Lower leg skin (tissue), 4 donors: ENCODE measurements at regions not wholly inside any gene's neighbourhood (a gene's known extent, or its start where the extent isn't known, plus 50 kb on each side); places are given as distances from the start of the nearest gene placed in this dataset.

Source experiments
- DNase-seq, 2 donors: peaks; one replicate each; pipeline ENCODE4 v3.0.0-alpha.2; 2019; ENCODE audit warnings: low spot score in 2 of 2
- H3K4me3 ChIP-seq: fragments of 200-600 bp; sonication (generic); 2 replicates; pipeline ENCODE4 v1.5.1; 2017; ENCODE audit warnings: mild to moderate bottlenecking, low read depth; ENCODE audit not compliant: poor library complexity, severe bottlenecking
- POLR2A ChIP-seq, 2 donors: fragments of 450-650 bp; IDR thresholded peaks; one replicate each; pipeline ENCODE4 v1.6.1; 2016 to 2017; ENCODE audit warnings: antibody characterized with exemption in 2 of 2, mild to moderate bottlenecking in 1 of 2, moderate library complexity in 1 of 2
- WGBS, 2 donors: methylation state at CpG; one replicate each; pipeline ENCODE4 v1.1.5; 2018; 5-methylcytosine and 5-hydroxymethylcytosine counted together
- intact Hi-C: fragments of 100-400 bp; cut with DNase I; formaldehyde crosslinking; loops from one replicate; pipeline ENCODE4 v1.15.0; 2023; ENCODE audit warnings: low total_unique reads
- microRNA counts, 2 donors: library from miRNA; unstranded; fragments of <30 nt; microRNA quantifications; one replicate each; lab custom pipeline; 2016
- microRNA-seq, 2 donors: library from miRNA; unstranded; fragments of <30 nt; microRNA quantifications; one replicate each; pipeline ENCODE4, GENCODE V29; 2016; ENCODE audit warnings: borderline replicate concordance in 2 of 2, borderline number of aligned reads in 1 of 2
- TF ChIP-seq, protein P1 (sequence below), 3 donors: fragments of 450-650 bp; IDR thresholded peaks; one replicate each; pipeline ENCODE4 v1.5.1; 2016; ENCODE audit warnings: antibody characterized with exemption in 3 of 3, mild to moderate bottlenecking in 3 of 3, moderate library complexity in 2 of 3

DNA sequence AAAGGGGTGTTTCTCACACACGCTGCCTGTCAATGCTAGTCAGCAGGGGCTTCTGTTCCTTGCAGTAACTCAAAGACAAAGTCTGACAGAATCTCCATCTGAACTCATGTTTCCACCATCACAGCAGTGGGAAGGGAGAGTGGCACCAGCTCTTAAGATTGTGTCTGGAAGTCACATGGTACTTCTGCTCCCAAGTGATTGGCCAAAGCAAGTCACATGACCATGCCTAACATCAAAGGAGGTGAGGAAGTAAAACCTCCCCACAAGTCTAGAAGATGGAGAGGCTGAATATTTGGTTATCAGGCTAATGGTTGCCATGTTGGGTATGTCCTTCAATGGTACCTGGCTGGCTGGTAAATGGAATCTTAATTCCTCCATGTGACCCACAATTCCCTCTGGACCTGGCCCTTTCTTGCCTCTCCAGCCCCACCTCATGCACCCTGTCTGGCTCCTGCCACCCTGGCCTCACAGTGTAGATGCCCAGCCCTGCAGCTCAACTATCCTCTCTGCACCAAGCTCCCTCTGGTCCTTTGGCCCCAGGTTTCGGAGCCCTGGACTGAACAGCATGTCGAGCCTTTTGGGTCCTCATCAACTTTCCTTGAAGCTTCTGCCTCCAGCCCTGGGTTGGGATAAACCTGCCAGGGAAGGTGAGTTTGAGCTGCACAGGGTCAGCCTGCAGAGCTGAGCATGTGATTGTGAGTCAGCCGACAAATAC is 51.0 kb upstream of the PMEPA1 start:
- DNase-seq: peak in 1 of 2 donors; percentile 42
- WGBS, 2 donors: 88 to 92% methylated on average over 4 of the region's 4 CpGs
- TF ChIP-seq, protein P1, sequence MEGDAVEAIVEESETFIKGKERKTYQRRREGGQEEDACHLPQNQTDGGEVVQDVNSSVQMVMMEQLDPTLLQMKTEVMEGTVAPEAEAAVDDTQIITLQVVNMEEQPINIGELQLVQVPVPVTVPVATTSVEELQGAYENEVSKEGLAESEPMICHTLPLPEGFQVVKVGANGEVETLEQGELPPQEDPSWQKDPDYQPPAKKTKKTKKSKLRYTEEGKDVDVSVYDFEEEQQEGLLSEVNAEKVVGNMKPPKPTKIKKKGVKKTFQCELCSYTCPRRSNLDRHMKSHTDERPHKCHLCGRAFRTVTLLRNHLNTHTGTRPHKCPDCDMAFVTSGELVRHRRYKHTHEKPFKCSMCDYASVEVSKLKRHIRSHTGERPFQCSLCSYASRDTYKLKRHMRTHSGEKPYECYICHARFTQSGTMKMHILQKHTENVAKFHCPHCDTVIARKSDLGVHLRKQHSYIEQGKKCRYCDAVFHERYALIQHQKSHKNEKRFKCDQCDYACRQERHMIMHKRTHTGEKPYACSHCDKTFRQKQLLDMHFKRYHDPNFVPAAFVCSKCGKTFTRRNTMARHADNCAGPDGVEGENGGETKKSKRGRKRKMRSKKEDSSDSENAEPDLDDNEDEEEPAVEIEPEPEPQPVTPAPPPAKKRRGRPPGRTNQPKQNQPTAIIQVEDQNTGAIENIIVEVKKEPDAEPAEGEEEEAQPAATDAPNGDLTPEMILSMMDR (IDR thresholded peaks at IDR 0.05): no peak
- TF ChIP-seq POLR2A (IDR thresholded peaks at IDR 0.05): no peak
- intact Hi-C loops: no loop called here
- H3K4me3 ChIP-seq: no peak overlapping the region

DNA sequence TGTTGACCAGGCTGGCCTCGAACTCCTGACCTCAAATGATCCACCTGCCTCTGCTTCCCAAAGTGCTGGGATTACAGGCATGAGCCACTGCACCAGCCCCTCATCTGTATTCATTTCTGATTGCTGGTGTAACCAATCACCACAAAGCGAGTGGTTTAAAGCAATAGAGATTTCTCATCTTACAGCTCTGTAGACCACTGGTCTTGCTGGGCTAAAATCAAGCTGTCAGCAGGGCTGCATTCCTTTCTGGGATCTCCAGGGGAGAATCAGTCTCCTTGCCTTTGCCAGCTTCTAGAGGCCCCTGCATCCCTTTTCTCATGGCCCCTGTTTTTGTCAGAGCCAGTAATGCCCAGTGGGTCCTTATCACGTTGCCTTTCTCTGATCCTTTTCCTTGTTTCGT is 49.9 kb upstream of the PMEPA1 start:
- TF ChIP-seq POLR2A (IDR thresholded peaks at IDR 0.05): no peak
- intact Hi-C loops: no loop called here
- no peak overlapping the region for H3K4me3 ChIP-seq
- peak in 1 of 2 donors; percentile 5 for DNase-seq
- WGBS, 2 donors: 92 to 96% methylated on average over 4 of the region's 4 CpGs

MicroRNAs in the stretch of these regions (microRNA counts, 767-probe panel; counts per million panel counts)
- 0 to 358 counts per million in 2 donors for microRNA hsa-miR-4532 (lab: Ali Mortazavi, UCI)

Small RNAs in the stretch of these regions (microRNA-seq; reads per million reads assigned to microRNA genes)
- gene MIR4532: 0 to 0.68 reads per million in 2 donors
